ENCODE measurements at regions not wholly inside any gene's neighbourhood (a gene's known extent, or its start where the extent isn't known, plus 50 kb on each side); places are given as distances from the start of the nearest gene placed in this dataset.

GRCh38 chr2:19732255-19732654 is 169.5 kb downstream of the TTC32 start:
- no peak for TF ChIP-seq CTCF (IDR thresholded peaks at IDR 0.05)
- CTCF ChIA-PET = no interaction called here
- H3K36me3 Mint-ChIP-seq (ENCODE audit: low read depth) = no peaks in the 10 kb centered on the region
- no peak overlapping the region for H3K27ac Mint-ChIP-seq
- intact Hi-C loops (cut with micrococcal nuclease) = no loop called here
- ATAC-seq (no peak), DNase-seq (no peak)
- H3K4me3 Mint-ChIP-seq = no peak overlapping the region
- no peaks in the 10 kb centered on the region for H3K4me1 Mint-ChIP-seq (ENCODE audit: low read depth)
- no peaks in the 10 kb centered on the region for H3K9me3 Mint-ChIP-seq
- peaks cover 2% of the 10 kb centered on the region for H3K27me3 Mint-ChIP-seq
- POLR2A ChIA-PET = no interaction called here

- DNase-seq (no peak), ATAC-seq (no peak)
- ChIA-PET CTCF (no interaction called here), POLR2A (no interaction called here)
- Mint-ChIP-seq H3K27ac (no peak overlapping the region), H3K36me3 (ENCODE audit: low read depth) (no peaks in the 10 kb centered on the region), H3K4me3 (no peak overlapping the region), H3K4me1 (ENCODE audit: low read depth) (no peaks in the 10 kb centered on the region), H3K27me3 (no peaks in the 10 kb centered on the region), H3K9me3 (no peaks in the 10 kb centered on the region)
- intact Hi-C loops (cut with micrococcal nuclease) = no loop called here
- no peak for TF ChIP-seq CTCF (IDR thresholded peaks at IDR 0.05)
Measured at GRCh38 chr2:19731515-19731914, 170.3 kb downstream of the TTC32 start.

GRCh38 chr2:19731037-19731436 is 170.7 kb downstream of the TTC32 start:
- DNase-seq (no peak), ATAC-seq (no peak)
- ChIA-PET CTCF (no interaction called here), POLR2A (no interaction called here)
- intact Hi-C loops (cut with micrococcal nuclease) = no loop called here
- no peak for TF ChIP-seq CTCF (IDR thresholded peaks at IDR 0.05)
- H3K4me3 Mint-ChIP-seq = no peak overlapping the region
- no peaks in the 10 kb centered on the region for H3K36me3 Mint-ChIP-seq (ENCODE audit: low read depth)
- H3K9me3 Mint-ChIP-seq = no peaks in the 10 kb centered on the region
- H3K27me3 Mint-ChIP-seq = no peaks in the 10 kb centered on the region
- H3K4me1 Mint-ChIP-seq (ENCODE audit: low read depth) = no peaks in the 10 kb centered on the region
- H3K27ac Mint-ChIP-seq = no peak overlapping the region

- ATAC-seq = no peak
- Mint-ChIP-seq H3K27me3 (no peaks in the 10 kb centered on the region), H3K4me1 (ENCODE audit: low read depth) (no peaks in the 10 kb centered on the region), H3K27ac (no peak overlapping the region), H3K9me3 (no peaks in the 10 kb centered on the region), H3K36me3 (ENCODE audit: low read depth) (no peaks in the 10 kb centered on the region), H3K4me3 (no peak overlapping the region)
- ChIA-PET POLR2A (no interaction called here), CTCF (no interaction called here)
- no peak for DNase-seq
- intact Hi-C loops (cut with micrococcal nuclease) = no loop called here
- no peak for TF ChIP-seq CTCF (IDR thresholded peaks at IDR 0.05)
Measured at GRCh38 chr2:19728125-19728524, 173.7 kb downstream of the TTC32 start.

GRCh38 chr2:19725392-19725791 is 176.4 kb downstream of the TTC32 start:
- no peak for TF ChIP-seq CTCF (IDR thresholded peaks at IDR 0.05)
- POLR2A ChIA-PET = no interaction called here
- DNase-seq (no peak), ATAC-seq (no peak)
- Mint-ChIP-seq H3K4me3 (no peak overlapping the region), H3K4me1 (ENCODE audit: low read depth) (no peaks in the 10 kb centered on the region), H3K9me3 (no peaks in the 10 kb centered on the region), H3K36me3 (ENCODE audit: low read depth) (no peaks in the 10 kb centered on the region), H3K27me3 (no peaks in the 10 kb centered on the region), H3K27ac (no peak overlapping the region)
- CTCF ChIA-PET = no interaction called here
- intact Hi-C loops (cut with micrococcal nuclease) = no loop called here
